Spleen (tissue), 7 donors: ENCODE measurements at regions not wholly inside any gene's neighbourhood (a gene's known extent, or its start where the extent isn't known, plus 50 kb on each side); places are given as distances from the start of the nearest gene placed in this dataset.

Source experiments
- CTCF ChIP-seq, 11 experiments: fragments of 200-600 bp in 7 of 11; fragments of 450-650 bp in 4 of 11; sonication (generic) in 4 of 11; IDR thresholded peaks in 8 of 11; conservative IDR thresholded peaks in 3 of 11; 1 replicate in 7 of 11; 2 replicates in 4 of 11; pipeline versions ENCODE4 v1.4.0 to v1.8.0; 2016 to 2021; ENCODE audit warnings: antibody characterized with exemption in 11 of 11, inconsistent platforms in 4 of 11, mild to moderate bottlenecking in 1 of 11
- POLR2A ChIP-seq, 3 donors: fragments of 450-650 bp; IDR thresholded peaks; one replicate each; pipeline ENCODE4 v1.5.1; 2017; ENCODE audit warnings: antibody characterized with exemption in 3 of 3, mild to moderate bottlenecking in 1 of 3
- donor health status: DM: no; HTN: no; CAD: no; lungs with moderate emphysema.
- donor health status: DM: no; HTN: no; CAD: no.
- donor health status: DM: no; HTN: no; CAD: no.

- TF ChIP-seq CTCF (IDR thresholded peaks at IDR 0.05 in 8 of 11, conservative IDR thresholded peaks at IDR 0.05 in 3 of 11) (no peak), POLR2A (IDR thresholded peaks at IDR 0.05) (no peak)
These were observed 148.0 kb upstream of the FOXN3 start for GRCh38 chr14:89564989-89565388.
